Cardiac fibroblast (primary cell): ENCODE measurements at regions not wholly inside any gene's neighbourhood (a gene's known extent, or its start where the extent isn't known, plus 50 kb on each side); places are given as distances from the start of the nearest gene placed in this dataset.

Source experiments
- DNase-seq, 2 donors: peaks; one replicate each; pipeline versions ENCODE4 v3.0.0 to v3.0.0-alpha.2; 2010; ENCODE audit warnings: low read depth in 2 of 2
- H3K4me3 ChIP-seq, 2 donors: replicated peaks in 1 of 2; 1 replicate in 1 of 2; 2 replicates in 1 of 2; pipeline ENCODE4 v1.5.1; 2011; ENCODE audit warnings: low read depth in 2 of 2, low read length in 2 of 2, mild to moderate bottlenecking in 2 of 2, moderate library complexity in 1 of 2
- CTCF ChIP-seq: IDR thresholded peaks from one replicate; pipeline ENCODE4 v1.5.1; 2011; ENCODE audit warnings: low read depth, mild to moderate bottlenecking, low read length, inconsistent platforms

- TF ChIP-seq CTCF = no peak
- DNase-seq = no peak
- no peak overlapping the region for H3K4me3 ChIP-seq
These were observed 51.3 kb upstream of the PFKP start for GRCh38 chr10:3016016-3016415.

GRCh38 chr10:3014968-3015367 is 52.4 kb upstream of the PFKP start:
- H3K4me3 ChIP-seq = no peak overlapping the region
- DNase-seq = no peak
- no peak for TF ChIP-seq CTCF

GRCh38 chr10:3012223-3012622 is 55.1 kb upstream of the PFKP start:
- DNase-seq = no peak
- no peak for TF ChIP-seq CTCF
- no peak overlapping the region for H3K4me3 ChIP-seq

- TF ChIP-seq CTCF = no peak
- H3K4me3 ChIP-seq = no peak overlapping the region
- DNase-seq = no peak
These were observed 56.4 kb upstream of the PFKP start for GRCh38 chr10:3010816-3011460.

- no peak for TF ChIP-seq CTCF
- no peak overlapping the region for H3K4me3 ChIP-seq
- no peak for DNase-seq
These were observed 57.0 kb upstream of the PFKP start for GRCh38 chr10:3010334-3010733.

GRCh38 chr10:3009341-3009740 is 58.0 kb upstream of the PFKP start:
- H3K4me3 ChIP-seq = no peak overlapping the region

More at GRCh38 chr10:3009341-3009740, 58.0 kb upstream of the PFKP start:
- no peak for DNase-seq
- no peak for TF ChIP-seq CTCF
